ENCODE measurements at regions not wholly inside any gene's neighbourhood (a gene's known extent, or its start where the extent isn't known, plus 50 kb on each side); places are given as distances from the start of the nearest gene placed in this dataset.

DNA sequence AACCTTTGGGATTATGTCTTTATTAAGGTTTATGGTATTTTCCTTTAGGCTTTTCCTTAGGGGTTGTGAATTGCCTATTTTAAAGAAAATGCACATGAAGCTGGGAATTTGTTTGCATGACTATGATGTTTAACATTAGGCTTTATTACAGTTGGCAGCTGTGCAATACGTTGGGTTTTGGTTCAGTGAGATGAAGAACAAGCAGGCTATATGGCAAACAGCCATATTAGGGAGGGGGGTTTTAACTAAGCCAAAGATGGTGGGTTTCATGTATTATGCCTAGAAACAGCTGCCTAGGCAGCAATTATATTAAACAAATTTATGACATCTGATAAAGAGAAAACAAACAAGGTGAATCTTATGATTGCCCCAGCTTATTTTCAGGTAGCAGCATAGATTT lies 880.8 kb downstream of the FAM181B start:
- no peak for ATAC-seq
- CTCF ChIA-PET, result no interaction called here
- no peak for TF ChIP-seq EP300 (IDR thresholded peaks at IDR 0.05)
- no peak for TF ChIP-seq PHF8 (IDR thresholded peaks at IDR 0.05; ENCODE audit: borderline replicate concordance, low read depth)
- TF ChIP-seq POLR2A (IDR thresholded peaks at IDR 0.05; ENCODE audit: low read length), result no peak
- no peak for TF ChIP-seq HES2 (IDR thresholded peaks at IDR 0.05)
- no peak for TF ChIP-seq SREBF2 (IDR thresholded peaks at IDR 0.05)
- TF ChIP-seq ZNF302 (CRISPR knock-in tag; IDR thresholded peaks at IDR 0.05), result no peak
- TF ChIP-seq TFCP2L1 (CRISPR knock-in tag; IDR thresholded peaks at IDR 0.05), result no peak
- TF ChIP-seq RNF2 (IDR thresholded peaks at IDR 0.05; ENCODE audit: borderline replicate concordance, low read depth), result no peak
- TF ChIP-seq NFE2L2 (conservative IDR thresholded peaks at IDR 0.05; ENCODE audit: low read length), result no peak

GRCh38 chr11:81840380-81840779 lies 893.3 kb downstream of the FAM181B start:
- FAIRE-seq (no peak), DNase-seq (ENCODE audit: low read depth in 1 of 2, low spot score in 1 of 2) (no peak), ATAC-seq (no peak)
- POLR2A ChIA-PET, result no interaction called here
- Histone ChIP-seq H3K9me3 (no peaks in the 10 kb centered on the region), H3K4me3 (no peak overlapping the region), H3K4me1 (no peaks in the 10 kb centered on the region), H3K4me2 (no peak overlapping the region), H3K27ac (no peak overlapping the region)
- TF ChIP-seq PBX3 (IDR thresholded peaks at IDR 0.05) (no peak), HES2 (IDR thresholded peaks at IDR 0.05) (no peak), CHD4 (IDR thresholded peaks at IDR 0.05; ENCODE audit: borderline replicate concordance) (no peak), HOXB13 (CRISPR knock-in tag; IDR thresholded peaks at IDR 0.05; ENCODE audit: low read depth) (no peak), ZNF302 (CRISPR knock-in tag; IDR thresholded peaks at IDR 0.05) (no peak), FOSB (CRISPR knock-in tag; IDR thresholded peaks at IDR 0.05) (no peak), RAD21 (conservative IDR thresholded peaks at IDR 0.05 in 1 of 2, IDR thresholded peaks at IDR 0.05 in 1 of 2) (no peak), KDM1A (IDR thresholded peaks at IDR 0.05; ENCODE audit: low read depth) (no peak), CHD2 (IDR thresholded peaks at IDR 0.05; ENCODE audit: low read length, partially characterized antibody) (no peak), NR3C1 (IDR thresholded peaks at IDR 0.05) (no peak), GATA3 (IDR thresholded peaks at IDR 0.05; ENCODE audit: borderline replicate concordance) (no peak), POLR2AphosphoS2 (conservative IDR thresholded peaks at IDR 0.05; ENCODE audit: low read length) (no peak), SMC3 (IDR thresholded peaks at IDR 0.05) (no peak), ZFP36 (IDR thresholded peaks at IDR 0.05; ENCODE audit: borderline replicate concordance, partially characterized antibody) (no peak), MAFK (IDR thresholded peaks at IDR 0.05; ENCODE audit: partially characterized antibody) (no peak), CBX2 (IDR thresholded peaks at IDR 0.05; ENCODE audit: borderline replicate concordance, low read depth) (no peak), ATOH8 (CRISPR knock-in tag; IDR thresholded peaks at IDR 0.05; ENCODE audit: low read depth) (no peak)
- TF ChIP-seq, protein P1, sequence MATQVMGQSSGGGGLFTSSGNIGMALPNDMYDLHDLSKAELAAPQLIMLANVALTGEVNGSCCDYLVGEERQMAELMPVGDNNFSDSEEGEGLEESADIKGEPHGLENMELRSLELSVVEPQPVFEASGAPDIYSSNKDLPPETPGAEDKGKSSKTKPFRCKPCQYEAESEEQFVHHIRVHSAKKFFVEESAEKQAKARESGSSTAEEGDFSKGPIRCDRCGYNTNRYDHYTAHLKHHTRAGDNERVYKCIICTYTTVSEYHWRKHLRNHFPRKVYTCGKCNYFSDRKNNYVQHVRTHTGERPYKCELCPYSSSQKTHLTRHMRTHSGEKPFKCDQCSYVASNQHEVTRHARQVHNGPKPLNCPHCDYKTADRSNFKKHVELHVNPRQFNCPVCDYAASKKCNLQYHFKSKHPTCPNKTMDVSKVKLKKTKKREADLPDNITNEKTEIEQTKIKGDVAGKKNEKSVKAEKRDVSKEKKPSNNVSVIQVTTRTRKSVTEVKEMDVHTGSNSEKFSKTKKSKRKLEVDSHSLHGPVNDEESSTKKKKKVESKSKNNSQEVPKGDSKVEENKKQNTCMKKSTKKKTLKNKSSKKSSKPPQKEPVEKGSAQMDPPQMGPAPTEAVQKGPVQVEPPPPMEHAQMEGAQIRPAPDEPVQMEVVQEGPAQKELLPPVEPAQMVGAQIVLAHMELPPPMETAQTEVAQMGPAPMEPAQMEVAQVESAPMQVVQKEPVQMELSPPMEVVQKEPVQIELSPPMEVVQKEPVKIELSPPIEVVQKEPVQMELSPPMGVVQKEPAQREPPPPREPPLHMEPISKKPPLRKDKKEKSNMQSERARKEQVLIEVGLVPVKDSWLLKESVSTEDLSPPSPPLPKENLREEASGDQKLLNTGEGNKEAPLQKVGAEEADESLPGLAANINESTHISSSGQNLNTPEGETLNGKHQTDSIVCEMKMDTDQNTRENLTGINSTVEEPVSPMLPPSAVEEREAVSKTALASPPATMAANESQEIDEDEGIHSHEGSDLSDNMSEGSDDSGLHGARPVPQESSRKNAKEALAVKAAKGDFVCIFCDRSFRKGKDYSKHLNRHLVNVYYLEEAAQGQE (IDR thresholded peaks at IDR 0.05), result no peak
- TF ChIP-seq, protein P2, sequence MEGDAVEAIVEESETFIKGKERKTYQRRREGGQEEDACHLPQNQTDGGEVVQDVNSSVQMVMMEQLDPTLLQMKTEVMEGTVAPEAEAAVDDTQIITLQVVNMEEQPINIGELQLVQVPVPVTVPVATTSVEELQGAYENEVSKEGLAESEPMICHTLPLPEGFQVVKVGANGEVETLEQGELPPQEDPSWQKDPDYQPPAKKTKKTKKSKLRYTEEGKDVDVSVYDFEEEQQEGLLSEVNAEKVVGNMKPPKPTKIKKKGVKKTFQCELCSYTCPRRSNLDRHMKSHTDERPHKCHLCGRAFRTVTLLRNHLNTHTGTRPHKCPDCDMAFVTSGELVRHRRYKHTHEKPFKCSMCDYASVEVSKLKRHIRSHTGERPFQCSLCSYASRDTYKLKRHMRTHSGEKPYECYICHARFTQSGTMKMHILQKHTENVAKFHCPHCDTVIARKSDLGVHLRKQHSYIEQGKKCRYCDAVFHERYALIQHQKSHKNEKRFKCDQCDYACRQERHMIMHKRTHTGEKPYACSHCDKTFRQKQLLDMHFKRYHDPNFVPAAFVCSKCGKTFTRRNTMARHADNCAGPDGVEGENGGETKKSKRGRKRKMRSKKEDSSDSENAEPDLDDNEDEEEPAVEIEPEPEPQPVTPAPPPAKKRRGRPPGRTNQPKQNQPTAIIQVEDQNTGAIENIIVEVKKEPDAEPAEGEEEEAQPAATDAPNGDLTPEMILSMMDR (IDR thresholded peaks at IDR 0.05), result no peak
- TF ChIP-seq, protein P3, sequence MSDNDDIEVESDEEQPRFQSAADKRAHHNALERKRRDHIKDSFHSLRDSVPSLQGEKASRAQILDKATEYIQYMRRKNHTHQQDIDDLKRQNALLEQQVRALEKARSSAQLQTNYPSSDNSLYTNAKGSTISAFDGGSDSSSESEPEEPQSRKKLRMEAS (IDR thresholded peaks at IDR 0.05), result no peak
- 4% methylated on average over 5 of the region's 5 CpGs for WGBS (ENCODE audit: missing lambda C conversion rate)
- CTCF ChIA-PET, result no interaction called here

More for the DNA sequence above, 880.8 kb downstream of the FAM181B start:
- Histone ChIP-seq H3K4me2 (no peak overlapping the region), H3K9me3 (no peaks in the 10 kb centered on the region), H3K27ac (no peak overlapping the region), H3K4me3 (no peak overlapping the region), H3K4me1 (no peaks in the 10 kb centered on the region)
- whole genome bisulfite sequencing (ENCODE audit: missing lambda C conversion rate), result 4% methylated on average over 1 of the region's 1 CpG
- FAIRE-seq, result no peak
- DNase-seq (ENCODE audit: low read depth in 1 of 2, low spot score in 1 of 2), result no peak
- POLR2A ChIA-PET, result no interaction called here
